Stomach smooth muscle (tissue), 2 donors: ENCODE measurements at regions not wholly inside any gene's neighbourhood (a gene's known extent, or its start where the extent isn't known, plus 50 kb on each side); places are given as distances from the start of the nearest gene placed in this dataset.

Experiments
- H3K27ac ChIP-seq: one replicate; pipeline ENCODE4 v1.7.0; 2013; ENCODE audit warnings: mild to moderate bottlenecking, low read length, inconsistent platforms
- H3K27me3 ChIP-seq, 2 donors: one replicate each; pipeline ENCODE4 v1.7.0; 2013; ENCODE audit warnings: low read length in 2 of 2; ENCODE audit not compliant: insufficient read depth in 2 of 2, control insufficient read depth in 1 of 2
- H3K36me3 ChIP-seq, 2 donors: one replicate each; pipeline ENCODE4 v1.7.0; 2013; ENCODE audit warnings: low read length in 2 of 2; ENCODE audit not compliant: control insufficient read depth in 2 of 2, insufficient read depth in 2 of 2
- H3K4me1 ChIP-seq: one replicate; pipeline ENCODE4 v1.7.0; 2013; ENCODE audit warnings: low read length; ENCODE audit not compliant: control insufficient read depth, insufficient read depth
- H3K4me3 ChIP-seq, 2 donors: one replicate each; pipeline ENCODE4 v1.7.0; 2013; ENCODE audit warnings: low read length in 2 of 2
- H3K9ac ChIP-seq, 2 donors: one replicate each; pipeline ENCODE4 v1.7.0; 2013; ENCODE audit warnings: low read length in 2 of 2, mild to moderate bottlenecking in 1 of 2
- H3K9me3 ChIP-seq, 2 donors: one replicate each; pipeline ENCODE4 v1.7.0; 2013; ENCODE audit warnings: low read length in 2 of 2; ENCODE audit not compliant: control insufficient read depth in 2 of 2
- donor health status: healthy.
- donor health status: Pancreatic carcinoma.

- Histone ChIP-seq H3K27me3 (no peaks in the 10 kb centered on the region), H3K36me3 (no peaks in the 10 kb centered on the region), H3K27ac (no peak overlapping the region), H3K4me1 (no peaks in the 10 kb centered on the region), H3K9ac (no peak overlapping the region), H3K9me3 (peaks cover 0 to 2% of the 10 kb centered on the region in 2 donors), H3K4me3 (no peak overlapping the region)
Measured at GRCh38 chr6:24987446-24988115, 51.8 kb upstream of the RIPOR2 start.

DNA sequence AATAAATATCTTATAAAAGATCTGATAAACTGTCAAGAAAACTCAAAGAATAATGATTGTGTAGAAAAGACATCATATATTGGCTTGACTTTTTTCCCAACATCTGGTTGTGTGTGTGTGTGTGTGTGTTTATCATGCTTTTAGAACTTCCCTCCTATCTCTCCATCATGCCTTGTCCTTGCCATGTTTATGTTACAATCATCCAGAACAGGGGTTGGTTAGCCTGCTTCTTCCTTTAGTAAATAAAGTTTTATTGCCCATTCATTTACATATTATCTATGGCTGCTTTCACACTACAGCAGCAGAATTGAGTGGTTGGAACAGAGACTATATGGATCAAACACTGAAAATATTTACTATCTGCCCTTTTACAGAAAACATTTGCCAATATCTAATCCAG lies 52.8 kb upstream of the RIPOR2 start:
- Histone ChIP-seq H3K4me3 (no peak overlapping the region), H3K36me3 (no peaks in the 10 kb centered on the region), H3K27me3 (no peaks in the 10 kb centered on the region), H3K9ac (no peak overlapping the region), H3K27ac (no peak overlapping the region), H3K4me1 (no peaks in the 10 kb centered on the region), H3K9me3 (peaks cover 0 to 2% of the 10 kb centered on the region in 2 donors)

DNA sequence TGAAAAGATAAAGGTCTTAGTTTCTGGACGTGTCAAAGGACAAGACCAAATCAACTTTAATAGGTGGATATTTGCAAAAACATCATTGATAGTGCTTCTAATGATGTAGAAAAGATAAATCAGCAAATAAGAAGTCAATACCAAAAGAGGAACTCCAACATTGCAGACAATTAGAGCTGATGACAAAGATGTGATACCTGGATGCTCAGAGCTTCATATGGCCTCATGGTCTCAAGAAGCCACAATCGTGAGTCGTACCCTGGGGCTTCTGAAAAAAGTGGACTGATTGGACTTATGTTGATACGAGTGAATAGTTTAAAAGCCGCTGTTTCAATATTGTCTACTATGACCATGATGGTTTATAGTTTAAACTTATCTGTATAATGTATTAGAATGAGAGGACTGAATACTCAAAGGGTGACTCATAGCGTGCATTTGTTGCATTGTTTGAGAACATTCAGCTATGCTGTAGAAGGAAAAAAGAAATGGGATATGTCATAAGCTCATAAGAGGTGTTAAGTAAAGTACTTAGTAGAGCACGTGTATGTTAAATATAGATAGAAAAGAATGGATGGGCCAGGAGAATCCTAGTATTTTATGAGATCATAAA lies 54.6 kb upstream of the RIPOR2 start:
- no peaks in the 10 kb centered on the region for H3K27me3 ChIP-seq
- H3K4me1 ChIP-seq: no peaks in the 10 kb centered on the region
- peaks cover 0 to 2% of the 10 kb centered on the region in 2 donors for H3K9me3 ChIP-seq
- H3K36me3 ChIP-seq: no peaks in the 10 kb centered on the region
- H3K4me3 ChIP-seq: no peak overlapping the region
- no peak overlapping the region for H3K27ac ChIP-seq
- no peak overlapping the region for H3K9ac ChIP-seq

- Histone ChIP-seq H3K4me3 (no peak overlapping the region), H3K4me1 (no peaks in the 10 kb centered on the region), H3K27me3 (no peaks in the 10 kb centered on the region), H3K36me3 (no peaks in the 10 kb centered on the region), H3K9ac (no peak overlapping the region), H3K27ac (no peak overlapping the region), H3K9me3 (peaks cover 0 to 2% of the 10 kb centered on the region in 2 donors)
Measured at GRCh38 chr6:24990944-24991809, 55.4 kb upstream of the RIPOR2 start.

- Histone ChIP-seq H3K9ac (no peak overlapping the region), H3K9me3 (peaks cover 0 to 2% of the 10 kb centered on the region in 2 donors), H3K27me3 (no peaks in the 10 kb centered on the region), H3K4me3 (no peak overlapping the region), H3K27ac (no peak overlapping the region), H3K4me1 (no peaks in the 10 kb centered on the region), H3K36me3 (no peaks in the 10 kb centered on the region)
Measured at GRCh38 chr6:24991810-24992467, 56.2 kb upstream of the RIPOR2 start.

DNA sequence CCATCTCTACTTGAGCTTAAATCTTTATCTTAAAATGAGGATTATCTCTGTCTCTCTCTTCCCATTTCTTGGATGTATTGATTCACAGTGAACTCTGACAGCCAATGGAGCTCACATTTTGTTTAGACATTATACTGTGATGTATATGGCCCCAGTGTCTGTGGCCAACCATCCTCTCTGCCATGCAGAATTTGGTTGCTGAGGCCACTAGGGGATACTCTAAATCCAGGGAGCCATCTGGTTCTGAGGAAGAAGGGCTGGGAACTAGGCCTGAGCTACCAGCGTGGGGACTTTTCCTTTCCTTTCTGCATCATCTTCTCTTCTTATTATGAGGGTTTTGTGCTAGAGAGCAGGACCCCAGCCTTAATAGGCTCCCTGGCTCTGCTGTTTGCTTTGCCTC lies 59.1 kb upstream of the RIPOR2 start:
- Histone ChIP-seq H3K9ac (no peak overlapping the region), H3K27ac (no peak overlapping the region)

DNA sequence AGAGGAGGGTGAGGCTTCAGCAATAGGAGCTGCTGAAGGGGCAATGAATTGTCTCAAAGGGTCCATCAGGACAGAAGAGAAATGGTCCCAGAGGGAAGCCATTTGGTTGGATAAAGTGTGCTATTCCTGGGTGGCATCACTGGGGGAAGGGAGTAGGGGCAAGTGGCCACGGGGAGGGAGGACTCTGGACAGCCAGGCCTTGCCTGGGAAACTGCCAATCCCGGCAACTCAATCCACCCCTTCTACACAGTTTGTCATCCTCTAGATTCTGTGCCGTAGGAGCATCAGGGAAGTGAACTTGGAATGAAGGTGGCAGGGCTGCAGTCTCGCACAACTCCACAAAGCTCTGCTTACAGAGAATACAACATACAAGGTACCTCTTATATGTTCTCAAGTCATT lies 59.5 kb upstream of the RIPOR2 start:
- H3K27me3 ChIP-seq: no peaks in the 10 kb centered on the region
- H3K9ac ChIP-seq: no peak overlapping the region
- H3K36me3 ChIP-seq: no peaks in the 10 kb centered on the region
- H3K4me3 ChIP-seq: no peak overlapping the region
- H3K4me1 ChIP-seq: no peaks in the 10 kb centered on the region
- no peak overlapping the region for H3K27ac ChIP-seq
- no peaks in the 10 kb centered on the region for H3K9me3 ChIP-seq

More for the DNA sequence above, 59.1 kb upstream of the RIPOR2 start:
- H3K4me3 ChIP-seq: no peak overlapping the region
- no peaks in the 10 kb centered on the region for H3K36me3 ChIP-seq
- no peaks in the 10 kb centered on the region for H3K9me3 ChIP-seq
- no peaks in the 10 kb centered on the region for H3K4me1 ChIP-seq
- H3K27me3 ChIP-seq: no peaks in the 10 kb centered on the region

- no peaks in the 10 kb centered on the region for H3K36me3 ChIP-seq
- no peak overlapping the region for H3K9ac ChIP-seq
- H3K9me3 ChIP-seq: no peaks in the 10 kb centered on the region
- no peaks in the 10 kb centered on the region for H3K27me3 ChIP-seq
- H3K4me3 ChIP-seq: no peak overlapping the region
- no peak overlapping the region for H3K27ac ChIP-seq
- H3K4me1 ChIP-seq: no peaks in the 10 kb centered on the region
Measured at GRCh38 chr6:24996269-24996836, 60.6 kb upstream of the RIPOR2 start.

- no peaks in the 10 kb centered on the region for H3K36me3 ChIP-seq
- H3K9me3 ChIP-seq: no peaks in the 10 kb centered on the region
- no peaks in the 10 kb centered on the region for H3K4me1 ChIP-seq
- H3K27me3 ChIP-seq: no peaks in the 10 kb centered on the region
- no peak overlapping the region for H3K4me3 ChIP-seq
- no peak overlapping the region for H3K9ac ChIP-seq
- no peak overlapping the region for H3K27ac ChIP-seq
Measured at GRCh38 chr6:24997231-24997630, 61.5 kb upstream of the RIPOR2 start.

DNA sequence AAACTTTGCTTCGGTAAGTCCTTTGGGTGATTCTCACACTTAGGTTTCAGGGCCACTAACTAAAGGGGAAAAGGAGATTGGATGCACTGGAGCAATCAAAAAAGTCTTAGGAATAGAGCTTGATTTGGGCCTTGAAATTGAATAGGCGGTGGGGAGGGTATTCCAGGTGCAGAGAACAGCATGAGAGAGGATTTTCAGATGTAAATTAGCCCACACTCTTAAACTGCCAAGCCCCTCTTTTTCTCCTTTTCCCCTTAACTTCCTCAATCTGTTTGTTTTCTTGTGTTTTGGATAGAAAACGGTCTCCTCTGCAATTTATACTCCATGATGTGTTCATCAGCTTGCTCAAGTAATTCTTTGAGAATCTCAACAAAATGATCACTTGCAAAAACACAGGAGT lies 62.1 kb upstream of the RIPOR2 start:
- Histone ChIP-seq H3K4me3 (no peak overlapping the region), H3K36me3 (no peaks in the 10 kb centered on the region), H3K9ac (no peak overlapping the region), H3K27me3 (no peaks in the 10 kb centered on the region), H3K27ac (no peak overlapping the region), H3K9me3 (no peaks in the 10 kb centered on the region), H3K4me1 (no peaks in the 10 kb centered on the region)
